ENCODE measurements at regions not wholly inside any gene's neighbourhood (a gene's known extent, or its start where the extent isn't known, plus 50 kb on each side); places are given as distances from the start of the nearest gene placed in this dataset.

DNA sequence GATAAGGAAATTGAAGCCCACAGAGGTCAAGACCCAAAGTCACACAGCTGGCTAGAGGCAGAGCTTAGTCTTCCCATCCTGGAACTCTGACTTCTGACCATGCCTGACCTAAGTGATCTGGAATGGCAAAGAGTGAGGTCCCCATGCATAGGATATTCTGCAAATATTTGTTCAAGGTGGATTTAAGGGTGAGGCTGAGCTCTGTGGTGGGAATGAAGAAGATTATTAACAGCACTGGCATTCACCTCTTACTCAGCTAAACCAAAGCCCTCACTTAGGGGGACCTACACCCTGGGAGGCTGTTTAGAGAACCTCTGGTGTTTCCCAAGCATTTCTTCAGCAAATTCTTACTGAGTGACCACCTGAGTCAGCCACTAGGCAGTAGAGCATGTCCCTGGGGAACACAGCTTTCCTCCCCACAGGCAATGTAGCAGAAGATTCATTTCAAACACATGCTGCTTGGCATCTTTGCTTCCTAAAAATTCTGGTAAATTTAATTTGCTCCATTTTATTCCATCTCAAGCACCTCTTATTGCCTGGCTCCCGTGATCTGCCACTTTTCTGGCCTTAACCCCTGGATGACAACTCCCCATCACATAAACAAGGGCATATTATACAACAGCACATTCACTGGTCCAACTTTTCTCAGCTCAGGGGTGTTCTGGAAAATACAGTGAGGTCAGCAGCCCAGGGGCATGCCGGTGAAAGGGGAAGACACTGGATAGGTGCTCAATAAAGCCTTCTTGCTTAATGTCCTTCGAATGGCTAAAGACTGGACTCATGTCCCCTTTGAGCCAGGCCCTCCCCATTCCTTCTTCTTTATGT, 176.0 kb downstream of the ABHD5 start:
- Mint-ChIP-seq H3K9me3 (no peaks in the 10 kb centered on the region), H3K4me3 (peak overlapping the region; percentile 27), H3K36me3 (ENCODE audit: low read depth) (no peaks in the 10 kb centered on the region), H3K27ac (peak overlapping the region; percentile 86), H3K4me1 (ENCODE audit: low read depth) (peaks cover 74% of the 10 kb centered on the region), H3K27me3 (ENCODE audit: insufficient read depth) (no peaks in the 10 kb centered on the region; the same call in 1 of the 2 replicates)
- DNase-seq, result peak; percentile 90
- TF ChIP-seq, protein P1, sequence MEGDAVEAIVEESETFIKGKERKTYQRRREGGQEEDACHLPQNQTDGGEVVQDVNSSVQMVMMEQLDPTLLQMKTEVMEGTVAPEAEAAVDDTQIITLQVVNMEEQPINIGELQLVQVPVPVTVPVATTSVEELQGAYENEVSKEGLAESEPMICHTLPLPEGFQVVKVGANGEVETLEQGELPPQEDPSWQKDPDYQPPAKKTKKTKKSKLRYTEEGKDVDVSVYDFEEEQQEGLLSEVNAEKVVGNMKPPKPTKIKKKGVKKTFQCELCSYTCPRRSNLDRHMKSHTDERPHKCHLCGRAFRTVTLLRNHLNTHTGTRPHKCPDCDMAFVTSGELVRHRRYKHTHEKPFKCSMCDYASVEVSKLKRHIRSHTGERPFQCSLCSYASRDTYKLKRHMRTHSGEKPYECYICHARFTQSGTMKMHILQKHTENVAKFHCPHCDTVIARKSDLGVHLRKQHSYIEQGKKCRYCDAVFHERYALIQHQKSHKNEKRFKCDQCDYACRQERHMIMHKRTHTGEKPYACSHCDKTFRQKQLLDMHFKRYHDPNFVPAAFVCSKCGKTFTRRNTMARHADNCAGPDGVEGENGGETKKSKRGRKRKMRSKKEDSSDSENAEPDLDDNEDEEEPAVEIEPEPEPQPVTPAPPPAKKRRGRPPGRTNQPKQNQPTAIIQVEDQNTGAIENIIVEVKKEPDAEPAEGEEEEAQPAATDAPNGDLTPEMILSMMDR (IDR thresholded peaks at IDR 0.05), result no peak

DNA sequence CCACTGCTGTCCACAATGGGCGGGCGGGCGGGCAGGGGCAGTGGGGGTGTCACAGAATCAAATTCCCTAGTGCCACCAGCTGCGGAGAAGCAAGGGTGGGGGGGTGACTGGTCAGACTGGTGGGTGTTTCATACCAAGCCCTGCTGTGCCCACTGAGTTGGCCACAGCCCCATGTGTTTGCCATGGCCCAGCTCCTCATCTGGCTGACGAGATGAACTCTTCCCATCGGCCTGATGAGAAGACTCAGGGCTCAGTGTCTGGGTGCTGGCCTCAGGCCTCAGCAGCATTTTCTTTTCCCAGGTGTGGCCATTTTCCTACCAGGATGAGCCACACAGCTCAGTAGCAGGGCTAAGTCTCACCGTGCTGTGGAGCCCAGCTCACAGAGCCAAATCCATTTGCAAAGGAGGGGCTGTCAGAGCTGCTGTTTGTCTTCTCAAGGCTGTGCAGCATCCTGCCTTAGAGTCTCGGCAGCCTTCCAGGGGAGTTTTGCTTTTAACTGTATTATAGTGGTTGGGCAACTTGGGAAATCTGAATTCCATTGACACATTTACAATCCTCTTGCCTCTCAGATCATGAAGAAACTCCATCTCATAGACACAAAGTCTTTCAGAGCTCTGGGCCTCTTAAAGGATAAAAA, 176.8 kb downstream of the ABHD5 start:
- no peaks in the 10 kb centered on the region for H3K36me3 Mint-ChIP-seq (ENCODE audit: low read depth)
- peak overlapping the region; percentile 86 for H3K27ac Mint-ChIP-seq
- TF ChIP-seq, protein P1 (IDR thresholded peaks at IDR 0.05), result no peak
- DNase-seq, result peak; percentile 23
- H3K4me1 Mint-ChIP-seq (ENCODE audit: low read depth), result peaks cover 82% of the 10 kb centered on the region
- H3K9me3 Mint-ChIP-seq, result no peaks in the 10 kb centered on the region
- no peaks in the 10 kb centered on the region; the same call in 1 of the 2 replicates for H3K27me3 Mint-ChIP-seq (ENCODE audit: insufficient read depth)
- H3K4me3 Mint-ChIP-seq, result no peak overlapping the region

DNA sequence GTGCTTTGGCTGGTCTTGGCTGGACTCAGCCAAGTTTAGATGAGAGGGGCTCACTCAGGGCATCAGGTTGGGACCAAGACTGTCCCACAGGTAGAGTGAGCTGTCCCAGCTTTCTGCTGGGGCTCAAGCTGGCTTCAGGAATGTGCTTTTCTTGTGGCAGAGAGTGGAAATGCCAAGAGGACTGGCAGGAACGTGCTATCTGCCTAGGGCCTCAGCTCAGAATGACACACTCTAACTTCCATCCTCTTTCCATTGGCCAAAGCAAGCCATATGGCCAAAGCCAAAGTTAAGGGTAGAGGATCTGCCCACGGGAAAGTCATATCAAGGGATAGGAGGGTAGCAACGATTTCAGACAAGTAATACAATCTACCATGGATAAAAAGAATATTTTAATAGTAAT, 178.8 kb downstream of the ABHD5 start:
- Mint-ChIP-seq H3K27me3 (ENCODE audit: insufficient read depth) (no peaks in the 10 kb centered on the region; the same call in 1 of the 2 replicates), H3K4me1 (ENCODE audit: low read depth) (peaks cover 97% of the 10 kb centered on the region), H3K27ac (peak overlapping the region; percentile 98), H3K4me3 (no peak overlapping the region; the same call in 1 of the 2 replicates), H3K9me3 (no peaks in the 10 kb centered on the region), H3K36me3 (ENCODE audit: low read depth) (no peaks in the 10 kb centered on the region)
- DNase-seq, result no peak
- TF ChIP-seq, protein P1 (IDR thresholded peaks at IDR 0.05), result no peak

DNA sequence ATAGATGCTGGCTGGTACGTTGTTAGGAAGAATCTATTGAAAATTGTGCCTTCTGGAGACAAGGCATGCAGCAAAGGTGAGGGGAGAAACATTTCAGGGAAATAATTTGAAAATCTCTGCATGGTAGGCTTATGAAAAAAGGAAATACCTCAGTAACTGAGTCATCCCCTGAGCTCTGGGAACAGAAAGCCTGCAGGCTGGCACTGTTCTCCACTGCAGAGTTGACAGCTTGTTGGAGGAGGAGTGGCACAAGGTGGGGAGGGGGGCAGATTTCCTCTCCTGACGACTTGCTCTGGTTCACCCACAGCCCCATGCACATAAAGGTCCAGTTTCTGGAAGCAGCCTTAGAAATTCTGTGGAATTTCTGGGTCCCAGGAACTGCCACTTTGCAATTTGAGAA, 179.4 kb downstream of the ABHD5 start:
- Mint-ChIP-seq H3K27ac (peak overlapping the region; percentile 98), H3K36me3 (ENCODE audit: low read depth) (no peaks in the 10 kb centered on the region), H3K27me3 (ENCODE audit: insufficient read depth) (no peaks in the 10 kb centered on the region), H3K4me3 (peak overlapping the region; percentile 67), H3K9me3 (no peaks in the 10 kb centered on the region), H3K4me1 (ENCODE audit: low read depth) (peaks cover 97% of the 10 kb centered on the region)
- peak; percentile 60 for DNase-seq
- TF ChIP-seq, protein P1 (IDR thresholded peaks at IDR 0.05), result no peak

DNA sequence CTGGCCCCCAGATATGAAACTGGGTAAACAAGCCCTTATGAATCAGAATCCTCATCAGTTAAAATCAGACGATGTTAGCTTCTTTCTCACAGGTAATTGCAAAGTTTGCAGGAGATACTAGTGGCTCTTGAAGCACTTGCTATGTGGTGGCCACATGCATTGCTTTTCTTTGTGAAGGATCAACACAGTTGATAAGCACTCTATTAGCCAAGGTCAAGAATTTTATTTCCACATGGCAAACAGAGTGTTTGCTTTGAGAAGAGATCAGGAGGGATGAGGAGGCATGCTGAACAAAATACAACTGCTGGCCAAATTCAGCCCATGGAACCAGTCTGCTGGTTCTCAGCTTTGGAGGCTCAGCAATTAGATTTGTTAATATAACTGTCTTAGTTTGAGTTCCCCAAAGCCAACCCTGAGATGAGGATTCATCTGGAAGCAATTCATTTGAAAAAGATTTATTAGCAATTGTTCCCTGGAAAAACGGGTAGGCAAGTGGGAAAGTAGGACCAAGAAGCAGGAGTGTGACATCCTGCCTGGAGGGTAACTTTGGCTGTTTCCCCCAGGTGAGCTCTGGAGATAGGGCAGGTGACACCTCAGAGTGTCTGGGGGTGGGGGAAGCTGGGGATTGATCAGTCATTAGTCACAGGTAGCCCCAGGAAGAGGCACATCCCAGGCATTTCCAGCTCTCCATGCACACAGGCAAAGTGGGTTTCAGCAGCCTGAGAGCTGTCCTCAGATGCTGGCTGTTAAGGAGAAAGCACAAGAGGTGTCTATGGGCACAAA, 180.3 kb downstream of the ABHD5 start:
- Mint-ChIP-seq H3K27ac (peak overlapping the region; percentile 98), H3K27me3 (ENCODE audit: insufficient read depth) (no peaks in the 10 kb centered on the region), H3K36me3 (ENCODE audit: low read depth) (no peaks in the 10 kb centered on the region), H3K4me1 (ENCODE audit: low read depth) (peaks cover 95% of the 10 kb centered on the region), H3K9me3 (no peaks in the 10 kb centered on the region), H3K4me3 (peak overlapping the region; percentile 67)
- TF ChIP-seq, protein P1 (IDR thresholded peaks at IDR 0.05), result no peak
- DNase-seq, result no peak
